GM19452 (cell line): ENCODE measurements at regions not wholly inside any gene's neighbourhood (a gene's known extent, or its start where the extent isn't known, plus 50 kb on each side); places are given as distances from the start of the nearest gene placed in this dataset.
"Not testable (repeated sequence)": the region's sequence is repeated elsewhere in the genome, so short reads cannot be mapped to it uniquely, and the experiment has no call there.

Source experiments
- ATAC-seq: cut with Tn5 transposase; IDR thresholded peaks from one replicate; pipeline ENCODE4 v1.9.1; 2021; ENCODE audit not compliant: unreplicated experiment

GRCh38 chr5:100398815-100399214 is 136.4 kb upstream of the FAM174A start:
- not testable (repeated sequence) for ATAC-seq

- ATAC-seq, result not testable (repeated sequence)
These were observed 155.8 kb upstream of the FAM174A start for GRCh38 chr5:100379254-100379858.

GRCh38 chr5:100364757-100365478 is 170.3 kb upstream of the FAM174A start:
- ATAC-seq, result not testable (repeated sequence)

- not testable (repeated sequence) for ATAC-seq
These were observed 170.8 kb upstream of the FAM174A start for GRCh38 chr5:100364343-100364742.

GRCh38 chr5:100359998-100360397 is 175.2 kb upstream of the FAM174A start:
- not testable (repeated sequence) for ATAC-seq

- not testable (repeated sequence) for ATAC-seq
These were observed 188.9 kb upstream of the FAM174A start for GRCh38 chr5:100346269-100346668.

- ATAC-seq, result not testable (repeated sequence)
These were observed 193.7 kb upstream of the FAM174A start for GRCh38 chr5:100341485-100341884.

GRCh38 chr5:100322483-100322882 is 212.7 kb upstream of the FAM174A start:
- ATAC-seq, result no peak

GRCh38 chr5:100319885-100320284 is 215.3 kb upstream of the FAM174A start:
- no peak for ATAC-seq

- ATAC-seq, result no peak
These were observed 221.5 kb upstream of the FAM174A start for GRCh38 chr5:100313657-100314056.

- no peak for ATAC-seq
These were observed 223.4 kb upstream of the FAM174A start for GRCh38 chr5:100311806-100312205.

GRCh38 chr5:100306000-100306399 is 229.2 kb upstream of the FAM174A start:
- ATAC-seq, result no peak

- ATAC-seq, result no peak
These were observed 232.0 kb upstream of the FAM174A start for GRCh38 chr5:100303216-100303615.

GRCh38 chr5:100299261-100299660 is 235.9 kb upstream of the FAM174A start:
- ATAC-seq, result no peak

- no peak for ATAC-seq
These were observed 259.1 kb upstream of the FAM174A start for GRCh38 chr5:100276071-100276470.

- ATAC-seq, result no peak
These were observed 259.5 kb upstream of the FAM174A start for GRCh38 chr5:100275631-100276030.

- no peak for ATAC-seq
These were observed 261.2 kb upstream of the FAM174A start for GRCh38 chr5:100273846-100274580.

- ATAC-seq, result peak; percentile 71
These were observed 265.0 kb upstream of the FAM174A start for GRCh38 chr5:100270023-100270771.

- no peak for ATAC-seq
These were observed 274.2 kb upstream of the FAM174A start for GRCh38 chr5:100260968-100261367.

- no peak for ATAC-seq
These were observed 282.2 kb upstream of the FAM174A start for GRCh38 chr5:100252944-100253343.

- ATAC-seq, result no peak
These were observed 283.1 kb upstream of the FAM174A start for GRCh38 chr5:100252037-100252436.
